PC-9 (cell line): ENCODE measurements at regions not wholly inside any gene's neighbourhood (a gene's known extent, or its start where the extent isn't known, plus 50 kb on each side); places are given as distances from the start of the nearest gene placed in this dataset.

ENCODE experiments used
- BruUV-seq: library from RNA; stranded (reverse); fragments of 400-500 nt; replicated peaks from 2 replicates; lab custom pipeline; 2021; lab: Mats Ljungman, UMichigan
- CTCF ChIA-PET: fragments of 300-600 bp; sonication (Branson Sonifier 250); formaldehyde crosslinking; loops from one replicate; lab custom pipeline; 2022; ENCODE audit warnings: antibody characterized with exemption; lab: Charles Lee
- POLR2A ChIA-PET: fragments of 300-600 bp; sonication (Branson Sonifier 250); formaldehyde crosslinking; loops from one replicate; lab custom pipeline; 2022; ENCODE audit warnings: antibody characterized with exemption; ENCODE audit not compliant: unreplicated experiment; lab: Charles Lee
- DNase-seq, 2 experiments: peaks; one replicate each; pipeline versions ENCODE4 v3.0.0 to v3.0.0-alpha.2; 2015 to 2022; ENCODE audit warnings: mixed read lengths in 1 of 2
- H2AFZ ChIP-seq: fragments of 200-600 bp; sonication (generic); 2 replicates; pipeline ENCODE4 v1.8.1; 2017; ENCODE audit warnings: antibody characterized with exemption
- H3F3A ChIP-seq: fragments of 200-600 bp; sonication (generic); 2 replicates; pipeline ENCODE4 v1.8.1; 2017; ENCODE audit warnings: antibody characterized with exemption, mild to moderate bottlenecking, low read depth; ENCODE audit not compliant: insufficient read depth
- H3K27ac ChIP-seq: fragments of 200-600 bp; sonication (generic); 2 replicates; pipeline ENCODE4 v1.6.1; 2016; ENCODE audit warnings: mixed run types
- H3K27me3 ChIP-seq: fragments of 200-600 bp; sonication (generic); 2 replicates; pipeline ENCODE4 v1.6.1; 2016; ENCODE audit warnings: low read depth, mixed run types; ENCODE audit not compliant: insufficient read depth
- H3K36me3 ChIP-seq: fragments of 200-600 bp; sonication (generic); 2 replicates; pipeline ENCODE4 v1.6.1; 2016; ENCODE audit warnings: low read depth, mixed run types
- H3K4me1 ChIP-seq: fragments of 200-600 bp; sonication (generic); replicated peaks from 2 replicates; pipeline ENCODE4 v1.6.1; 2016; ENCODE audit warnings: mixed run types; ENCODE audit not compliant: insufficient read depth
- H3K4me2 ChIP-seq: fragments of 200-600 bp; sonication (generic); 2 replicates; pipeline ENCODE4 v1.6.1; 2017; ENCODE audit warnings: mixed run types
- H3K4me3 ChIP-seq: fragments of 200-600 bp; sonication (generic); 2 replicates; pipeline ENCODE4 v1.6.1; 2016; ENCODE audit warnings: mixed run types
- H3K79me2 ChIP-seq: fragments of 200-600 bp; sonication (generic); 2 replicates; pipeline ENCODE4 v1.6.1; 2017; ENCODE audit warnings: low read depth, mixed run types
- H3K9me2 ChIP-seq: fragments of 200-600 bp; sonication (generic); 2 replicates; pipeline ENCODE4 v1.8.1; 2017; ENCODE audit warnings: mild to moderate bottlenecking; ENCODE audit not compliant: insufficient read depth
- H3K9me3 ChIP-seq: fragments of 200-600 bp; sonication (generic); 2 replicates; pipeline ENCODE4 v1.8.1; 2016; ENCODE audit warnings: low read depth; ENCODE audit not compliant: insufficient read depth
- H4K20me1 ChIP-seq: fragments of 200-600 bp; sonication (generic); 2 replicates; pipeline ENCODE4 v1.8.1; 2017; ENCODE audit not compliant: insufficient read depth
- EZH2 ChIP-seq: fragments of 200-600 bp; sonication (generic); IDR thresholded peaks from 2 replicates; pipeline ENCODE4 v1.8.0; 2017; ENCODE audit warnings: antibody characterized with exemption, low read depth
- intact Hi-C: fragments of 100-400 bp; cut with micrococcal nuclease; formaldehyde crosslinking; loops from one replicate; pipeline ENCODE4 v1.10.0; 2022; ENCODE audit not compliant: unreplicated experiment
- TF ChIP-seq, protein P1 (sequence below): fragments of 200-600 bp; sonication (generic); conservative IDR thresholded peaks from 2 replicates; pipeline ENCODE4 v1.6.1; 2017; ENCODE audit warnings: mixed run types, antibody characterized with exemption, mild to moderate bottlenecking, moderate library complexity

DNA sequence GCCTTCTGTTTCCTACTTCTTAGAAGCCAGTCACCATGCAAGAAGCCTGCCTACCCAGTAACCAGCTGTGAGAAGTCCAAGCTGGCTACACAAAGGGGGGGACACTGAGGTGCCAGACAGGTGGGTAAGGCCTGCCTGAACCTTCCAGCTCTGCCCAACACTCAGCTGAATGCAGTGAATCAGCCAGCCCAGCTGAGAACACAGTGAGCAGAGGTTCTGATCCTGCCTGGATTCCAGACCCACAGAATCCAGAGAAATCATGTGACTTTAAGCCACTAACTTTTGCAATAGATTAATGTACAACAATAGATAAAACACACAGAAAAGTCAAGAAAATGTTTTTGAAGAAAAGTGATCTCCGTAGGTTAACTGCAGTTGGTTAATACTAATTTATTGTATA, 151.7 kb downstream of the EFNB2 start:
- POLR2A ChIA-PET, result no interaction called here
- intact Hi-C loops, result no loop called here
- CTCF ChIA-PET, result no interaction called here

DNA sequence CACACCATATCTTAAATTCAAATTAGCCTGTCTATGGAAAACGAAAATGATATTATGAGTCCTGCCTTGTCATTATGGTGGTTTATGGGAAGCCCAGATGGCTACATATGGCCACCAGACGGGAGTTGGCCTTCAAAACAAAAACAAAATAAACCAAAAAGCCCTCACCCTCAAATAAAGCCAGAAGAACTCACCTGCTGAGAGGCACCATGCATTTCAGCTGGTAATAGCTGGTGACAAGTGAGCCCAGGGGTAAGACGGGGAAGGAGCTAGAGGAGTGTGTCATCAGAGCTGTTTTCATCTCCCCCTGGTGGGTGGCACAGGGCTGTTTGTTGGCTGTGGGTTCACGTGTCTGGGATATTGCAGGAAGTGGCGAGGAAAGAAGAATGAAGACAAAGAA, 152.9 kb downstream of the EFNB2 start:
- peaks cover 5% of the 10 kb centered on the region; the same call in 1 of the 2 replicates for H3K9me3 ChIP-seq
- intact Hi-C loops, result no loop called here

More for the DNA sequence above, 151.7 kb downstream of the EFNB2 start:
- TF ChIP-seq, protein P1, sequence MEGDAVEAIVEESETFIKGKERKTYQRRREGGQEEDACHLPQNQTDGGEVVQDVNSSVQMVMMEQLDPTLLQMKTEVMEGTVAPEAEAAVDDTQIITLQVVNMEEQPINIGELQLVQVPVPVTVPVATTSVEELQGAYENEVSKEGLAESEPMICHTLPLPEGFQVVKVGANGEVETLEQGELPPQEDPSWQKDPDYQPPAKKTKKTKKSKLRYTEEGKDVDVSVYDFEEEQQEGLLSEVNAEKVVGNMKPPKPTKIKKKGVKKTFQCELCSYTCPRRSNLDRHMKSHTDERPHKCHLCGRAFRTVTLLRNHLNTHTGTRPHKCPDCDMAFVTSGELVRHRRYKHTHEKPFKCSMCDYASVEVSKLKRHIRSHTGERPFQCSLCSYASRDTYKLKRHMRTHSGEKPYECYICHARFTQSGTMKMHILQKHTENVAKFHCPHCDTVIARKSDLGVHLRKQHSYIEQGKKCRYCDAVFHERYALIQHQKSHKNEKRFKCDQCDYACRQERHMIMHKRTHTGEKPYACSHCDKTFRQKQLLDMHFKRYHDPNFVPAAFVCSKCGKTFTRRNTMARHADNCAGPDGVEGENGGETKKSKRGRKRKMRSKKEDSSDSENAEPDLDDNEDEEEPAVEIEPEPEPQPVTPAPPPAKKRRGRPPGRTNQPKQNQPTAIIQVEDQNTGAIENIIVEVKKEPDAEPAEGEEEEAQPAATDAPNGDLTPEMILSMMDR, result no peak
- no peak for TF ChIP-seq EZH2
- H3F3A ChIP-seq, result peaks cover 8% of the 10 kb centered on the region
- no peak overlapping the region for H2AFZ ChIP-seq
- no peak overlapping the region for H3K4me3 ChIP-seq
- no peak overlapping the region for H3K27ac ChIP-seq
- no TSS peak for BruUV-seq
- no peaks in the 10 kb centered on the region for H3K27me3 ChIP-seq
- peaks cover 13% of the 10 kb centered on the region for H3K4me1 ChIP-seq
- H3K9me2 ChIP-seq, result no peaks in the 10 kb centered on the region
- no peak overlapping the region for H3K4me2 ChIP-seq
- no peaks in the 10 kb centered on the region for H4K20me1 ChIP-seq
- peaks cover 5% of the 10 kb centered on the region; the same call in 1 of the 2 replicates for H3K9me3 ChIP-seq
- H3K79me2 ChIP-seq, result no peaks in the 10 kb centered on the region
- no peaks in the 10 kb centered on the region for H3K36me3 ChIP-seq
- DNase-seq, result no peak

DNA sequence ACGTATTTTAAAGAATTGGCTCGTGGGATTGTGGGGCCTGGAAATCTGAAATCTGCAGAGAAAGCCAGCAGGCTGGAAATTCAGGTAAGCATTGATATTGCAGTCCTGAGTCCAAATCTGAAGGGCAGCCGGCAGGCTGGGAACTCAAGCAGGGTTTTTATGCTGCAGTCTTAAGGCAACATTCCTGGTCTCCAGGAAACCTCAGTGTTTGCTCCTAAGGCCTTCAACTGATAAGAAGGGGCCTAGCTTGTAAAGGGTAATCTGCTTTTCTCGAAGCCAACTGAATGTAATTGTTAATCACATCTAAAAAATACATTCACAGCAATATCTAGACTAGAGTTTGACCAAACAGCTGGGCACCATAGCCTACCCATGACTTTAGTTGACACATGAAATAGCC, 154.4 kb downstream of the EFNB2 start:
- Histone ChIP-seq H3K9me2 (no peaks in the 10 kb centered on the region), H3K4me2 (no peak overlapping the region), H2AFZ (no peak overlapping the region), H3K36me3 (no peaks in the 10 kb centered on the region), H3K4me3 (no peak overlapping the region), H3K27me3 (no peaks in the 10 kb centered on the region), H3K79me2 (no peaks in the 10 kb centered on the region), H3K9me3 (peaks cover 5% of the 10 kb centered on the region; the same call in 1 of the 2 replicates), H3K27ac (no peak overlapping the region), H4K20me1 (no peaks in the 10 kb centered on the region), H3K4me1 (peaks cover 23% of the 10 kb centered on the region), H3F3A (peaks cover 12% of the 10 kb centered on the region)
- intact Hi-C loops, result no loop called here
- CTCF ChIA-PET, result no interaction called here
- DNase-seq, result no peak
- TF ChIP-seq EZH2, result no peak
- TF ChIP-seq, protein P1, result no peak
- POLR2A ChIA-PET, result no interaction called here
- no TSS peak for BruUV-seq

More for the DNA sequence above, 152.9 kb downstream of the EFNB2 start:
- Histone ChIP-seq H3K4me2 (no peak overlapping the region), H2AFZ (no peak overlapping the region), H3F3A (peaks cover 12% of the 10 kb centered on the region), H3K4me3 (no peak overlapping the region), H3K27ac (no peak overlapping the region), H3K36me3 (no peaks in the 10 kb centered on the region), H3K4me1 (peaks cover 15% of the 10 kb centered on the region), H3K9me2 (no peaks in the 10 kb centered on the region), H3K27me3 (no peaks in the 10 kb centered on the region), H3K79me2 (no peaks in the 10 kb centered on the region), H4K20me1 (no peaks in the 10 kb centered on the region)
- BruUV-seq, result no TSS peak
- TF ChIP-seq, protein P1, result no peak
- DNase-seq, result no peak
- ChIA-PET CTCF (no interaction called here), POLR2A (no interaction called here)
